ENCODE measurements at regions not wholly inside any gene's neighbourhood (a gene's known extent, or its start where the extent isn't known, plus 50 kb on each side); places are given as distances from the start of the nearest gene placed in this dataset.

GRCh38 chr3:182462152-182462551 is 331.2 kb upstream of the ATP11B start:
- Histone ChIP-seq H3K79me2 (ENCODE audit: insufficient read depth, low read length) (no peaks in the 10 kb centered on the region), H3K27me3 (ENCODE audit: insufficient read depth, low read length) (no peaks in the 10 kb centered on the region), H3K27ac (ENCODE audit: low read depth, low read length) (no peak overlapping the region), H4K20me1 (ENCODE audit: insufficient read depth, low read length) (no peaks in the 10 kb centered on the region), H3K4me1 (ENCODE audit: insufficient read depth, low read length) (no peaks in the 10 kb centered on the region), H3K36me3 (ENCODE audit: insufficient read depth, low read length) (no peaks in the 10 kb centered on the region), H3K4me3 (ENCODE audit: insufficient read depth, low read depth, low read length) (no peak overlapping the region), H3K4me2 (ENCODE audit: low read length) (no peak overlapping the region), H3K9me3 (ENCODE audit: insufficient read depth, low read depth, low read length) (no peaks in the 10 kb centered on the region), H3K9ac (ENCODE audit: low read length) (no peak overlapping the region), H2AFZ (ENCODE audit: low read depth, low read length) (no peak overlapping the region)
- Mint-ChIP-seq H3K36me3 (ENCODE audit: low read depth, unreplicated experiment) (no peaks in the 10 kb centered on the region), H3K27ac (ENCODE audit: unreplicated experiment) (no peak overlapping the region), H3K27me3 (ENCODE audit: low read depth, unreplicated experiment) (no peaks in the 10 kb centered on the region), H3K9me3 (ENCODE audit: unreplicated experiment) (peaks cover 6% of the 10 kb centered on the region), H3K4me3 (ENCODE audit: unreplicated experiment) (no peak overlapping the region), H3K4me1 (ENCODE audit: low read depth, unreplicated experiment) (no peaks in the 10 kb centered on the region)
- TF ChIP-seq EZH2 (IDR thresholded peaks at IDR 0.05; ENCODE audit: insufficient read depth, low read length) (no peak), CTCF (IDR thresholded peaks at IDR 0.05; ENCODE audit: insufficient read depth, low read depth, low read length) (no peak)
- no peak for FAIRE-seq
- DNase-seq (ENCODE audit: low read depth), result no peak

- Mint-ChIP-seq H3K27ac (ENCODE audit: unreplicated experiment) (no peak overlapping the region), H3K4me1 (ENCODE audit: low read depth, unreplicated experiment) (peaks cover 2% of the 10 kb centered on the region)
- no peak for FAIRE-seq
Observed at GRCh38 chr3:182464513-182465145, 328.7 kb upstream of the ATP11B start.

More at GRCh38 chr3:182464513-182465145, 328.7 kb upstream of the ATP11B start:
- Histone ChIP-seq H3K79me2 (ENCODE audit: insufficient read depth, low read length) (no peaks in the 10 kb centered on the region), H3K27ac (ENCODE audit: low read depth, low read length) (no peak overlapping the region), H3K4me3 (ENCODE audit: insufficient read depth, low read depth, low read length) (no peak overlapping the region), H3K4me1 (ENCODE audit: insufficient read depth, low read length) (no peaks in the 10 kb centered on the region), H2AFZ (ENCODE audit: low read depth, low read length) (no peak overlapping the region), H3K9me3 (ENCODE audit: insufficient read depth, low read depth, low read length) (no peaks in the 10 kb centered on the region), H3K36me3 (ENCODE audit: insufficient read depth, low read length) (no peaks in the 10 kb centered on the region), H4K20me1 (ENCODE audit: insufficient read depth, low read length) (no peaks in the 10 kb centered on the region), H3K4me2 (ENCODE audit: low read length) (no peak overlapping the region), H3K9ac (ENCODE audit: low read length) (no peak overlapping the region), H3K27me3 (ENCODE audit: insufficient read depth, low read length) (no peaks in the 10 kb centered on the region)
- DNase-seq (ENCODE audit: low read depth), result no peak
- no peaks in the 10 kb centered on the region for H3K27me3 Mint-ChIP-seq (ENCODE audit: low read depth, unreplicated experiment)
- TF ChIP-seq CTCF (IDR thresholded peaks at IDR 0.05; ENCODE audit: insufficient read depth, low read depth, low read length) (no peak), EZH2 (IDR thresholded peaks at IDR 0.05; ENCODE audit: insufficient read depth, low read length) (no peak)
- no peak overlapping the region for H3K4me3 Mint-ChIP-seq (ENCODE audit: unreplicated experiment)
- H3K36me3 Mint-ChIP-seq (ENCODE audit: low read depth, unreplicated experiment), result no peaks in the 10 kb centered on the region
- peaks cover 6% of the 10 kb centered on the region for H3K9me3 Mint-ChIP-seq (ENCODE audit: unreplicated experiment)

Data from astrocyte (in vitro differentiated cells and primary cell).